Mesenchymal stem cell (in vitro differentiated cells and primary cell): ENCODE measurements at regions not wholly inside any gene's neighbourhood (a gene's known extent, or its start where the extent isn't known, plus 50 kb on each side); places are given as distances from the start of the nearest gene placed in this dataset.
A peak's percentile ranks its signal among the peaks of the same experiment; 100 is the strongest.

Experiments
- DNase-seq: peaks from one replicate; pipeline ENCODE4 v3.0.0-alpha.2; 2013
- H2AFZ ChIP-seq: one replicate; pipeline ENCODE4 v1.6.1; 2013; ENCODE audit warnings: low read depth, mild to moderate bottlenecking, control low read depth, inconsistent platforms, low read length, moderate library complexity
- H2AK5ac ChIP-seq: 2 replicates; pipeline ENCODE4 v1.6.1; 2013; ENCODE audit warnings: low read length, moderate library complexity, mild to moderate bottlenecking, inconsistent platforms; ENCODE audit not compliant: severe bottlenecking
- H2BK120ac ChIP-seq: one replicate; pipeline ENCODE4 v1.6.1; 2013; ENCODE audit warnings: low read depth, mild to moderate bottlenecking, inconsistent platforms, low read length, moderate library complexity
- H2BK12ac ChIP-seq, 2 experiments: one replicate each; pipeline ENCODE4 v1.6.1; 2013; ENCODE audit warnings: inconsistent platforms in 2 of 2, low read length in 2 of 2, mild to moderate bottlenecking in 2 of 2, moderate library complexity in 2 of 2, control low read depth in 1 of 2
- H2BK15ac ChIP-seq: one replicate; pipeline ENCODE4 v1.6.1; 2013; ENCODE audit warnings: mild to moderate bottlenecking, low read depth, inconsistent platforms; ENCODE audit not compliant: poor library complexity, severe bottlenecking
- H2BK5ac ChIP-seq: 2 replicates; pipeline ENCODE4 v1.6.1; 2013; ENCODE audit warnings: low read depth, mild to moderate bottlenecking, low read length, control low read depth, inconsistent platforms; ENCODE audit not compliant: poor library complexity, severe bottlenecking
- H3K14ac ChIP-seq, 2 experiments: one replicate each; pipeline ENCODE4 v1.6.1; 2013; ENCODE audit warnings: inconsistent platforms in 2 of 2, low read length in 2 of 2, control low read depth in 1 of 2, mild to moderate bottlenecking in 1 of 2, moderate library complexity in 1 of 2
- H3K18ac ChIP-seq, 2 experiments: one replicate each; pipeline ENCODE4 v1.6.1; 2013; ENCODE audit warnings: inconsistent platforms in 2 of 2, low read length in 2 of 2, control low read depth in 1 of 2, low read depth in 1 of 2, mild to moderate bottlenecking in 1 of 2
- H3K23ac ChIP-seq, 2 experiments: one replicate each; pipeline ENCODE4 v1.6.1; 2013; ENCODE audit warnings: inconsistent platforms in 2 of 2, low read length in 2 of 2, mild to moderate bottlenecking in 2 of 2, moderate library complexity in 2 of 2, control low read depth in 1 of 2
- H3K27ac ChIP-seq: 2 replicates; pipeline ENCODE4 v1.5.1; 2013; ENCODE audit warnings: mild to moderate bottlenecking, moderate library complexity, low read length, control low read depth, inconsistent platforms; ENCODE audit not compliant: poor library complexity, severe bottlenecking
- H3K27me3 ChIP-seq, 2 experiments: 2 replicates each; pipeline versions ENCODE4 v1.6.1 to v1.7.0; 2013; ENCODE audit warnings: low read length in 2 of 2, mild to moderate bottlenecking in 2 of 2, moderate library complexity in 2 of 2, control low read depth in 1 of 2, inconsistent platforms in 1 of 2; ENCODE audit not compliant: control insufficient read depth in 1 of 2, insufficient read depth in 1 of 2
- H3K36me3 ChIP-seq, 2 experiments: 2 replicates each; pipeline versions ENCODE4 v1.6.1 to v1.7.0; 2013; ENCODE audit warnings: low read length in 2 of 2, control low read depth in 1 of 2, inconsistent platforms in 1 of 2, low read depth in 1 of 2, mild to moderate bottlenecking in 1 of 2; ENCODE audit not compliant: insufficient read depth in 2 of 2, control insufficient read depth in 1 of 2
- H3K4ac ChIP-seq, 2 experiments: one replicate each; pipeline ENCODE4 v1.6.1; 2013; ENCODE audit warnings: inconsistent platforms in 2 of 2, low read length in 2 of 2, mild to moderate bottlenecking in 2 of 2, moderate library complexity in 2 of 2, control low read depth in 1 of 2, low read depth in 1 of 2
- H3K4me1 ChIP-seq: 2 replicates; pipeline ENCODE4 v1.6.1; 2013; ENCODE audit warnings: low read depth, low read length, control low read depth; ENCODE audit not compliant: control insufficient read depth, insufficient read depth
- H3K4me2 ChIP-seq: 2 replicates; pipeline ENCODE4 v1.6.1; 2013; ENCODE audit warnings: low read length, mild to moderate bottlenecking, inconsistent platforms; ENCODE audit not compliant: poor library complexity, severe bottlenecking
- H3K4me3 ChIP-seq, 2 experiments: 2 replicates each; pipeline versions ENCODE4 v1.5.1 to v1.7.0; 2013; ENCODE audit warnings: low read length in 2 of 2, mild to moderate bottlenecking in 2 of 2, control low read depth in 1 of 2, low read depth in 1 of 2; ENCODE audit not compliant: insufficient read depth in 1 of 2
- H3K79me1 ChIP-seq: replicated peaks from 2 replicates; pipeline ENCODE4 v1.6.1; 2013; ENCODE audit warnings: mild to moderate bottlenecking, control low read depth, low read length, inconsistent platforms; ENCODE audit not compliant: poor library complexity, severe bottlenecking
- H3K9ac ChIP-seq: 2 replicates; pipeline ENCODE4 v1.7.0; 2013; ENCODE audit warnings: mild to moderate bottlenecking, low read length, moderate library complexity
- H3K9me3 ChIP-seq: 2 replicates; pipeline ENCODE4 v1.7.0; 2013; ENCODE audit warnings: mild to moderate bottlenecking, low read length; ENCODE audit not compliant: control insufficient read depth
- H4K8ac ChIP-seq: one replicate; pipeline ENCODE4 v1.6.1; 2013; ENCODE audit warnings: inconsistent platforms, mild to moderate bottlenecking, low read length, moderate library complexity
- H4K91ac ChIP-seq: one replicate; pipeline ENCODE4 v1.6.1; 2013; ENCODE audit warnings: mild to moderate bottlenecking, low read length, inconsistent platforms
- WGBS: methylation state at CpG from one replicate; pipeline ENCODE4 v1.1.7; 2013; ENCODE audit warnings: mixed read lengths; 5-methylcytosine and 5-hydroxymethylcytosine counted together

GRCh38 chr11:100459811-100460210, 227.3 kb upstream of the ARHGAP42 start:
- Histone ChIP-seq H4K91ac (no peak overlapping the region), H3K79me1 (no peaks in the 10 kb centered on the region), H3K4me2 (no peak overlapping the region), H3K27ac (no peak overlapping the region), H3K4me1 (no peaks in the 10 kb centered on the region), H3K27me3 (no peaks in the 10 kb centered on the region), H3K36me3 (no peaks in the 10 kb centered on the region), H2AK5ac (no peak overlapping the region), H3K18ac (no peak overlapping the region), H3K9me3 (peaks cover 5% of the 10 kb centered on the region), H2AFZ (no peak overlapping the region), H2BK5ac (no peak overlapping the region), H3K9ac (no peak overlapping the region), H2BK120ac (no peak overlapping the region), H3K4me3 (no peak overlapping the region), H3K14ac (no peak overlapping the region), H2BK15ac (no peak overlapping the region), H3K4ac (no peak overlapping the region), H3K23ac (no peak overlapping the region), H4K8ac (no peak overlapping the region), H2BK12ac (no peak overlapping the region)
- no peak for DNase-seq
- 62% methylated on average over 2 of the region's 3 CpGs for WGBS

- Histone ChIP-seq H3K4me3 (no peak overlapping the region), H3K27me3 (no peaks in the 10 kb centered on the region), H3K23ac (no peak overlapping the region), H2BK15ac (no peak overlapping the region), H4K8ac (no peak overlapping the region), H3K4me2 (no peak overlapping the region), H2BK5ac (no peak overlapping the region), H2AFZ (no peak overlapping the region), H3K36me3 (no peaks in the 10 kb centered on the region), H2BK120ac (no peak overlapping the region), H3K9me3 (peaks cover 5% of the 10 kb centered on the region), H3K4me1 (no peaks in the 10 kb centered on the region), H2BK12ac (no peak overlapping the region), H3K27ac (no peak overlapping the region), H3K14ac (no peak overlapping the region), H4K91ac (no peak overlapping the region), H3K4ac (no peak overlapping the region), H3K18ac (no peak overlapping the region), H3K9ac (no peak overlapping the region), H3K79me1 (no peaks in the 10 kb centered on the region), H2AK5ac (no peak overlapping the region)
- no peak for DNase-seq
- 100% methylated on average over 2 of the region's 3 CpGs for WGBS
Observed at GRCh38 chr11:100460426-100460825, 226.7 kb upstream of the ARHGAP42 start.

GRCh38 chr11:100467821-100468508, 219.1 kb upstream of the ARHGAP42 start:
- Histone ChIP-seq H3K18ac (no peak overlapping the region), H3K27me3 (no peaks in the 10 kb centered on the region)

GRCh38 chr11:100469835-100470234, 217.3 kb upstream of the ARHGAP42 start:
- no peak overlapping the region for H3K4me2 ChIP-seq
- H3K79me1 ChIP-seq, result no peaks in the 10 kb centered on the region
- no peak overlapping the region for H3K4me3 ChIP-seq
- no peak overlapping the region for H3K9ac ChIP-seq
- H3K14ac ChIP-seq, result no peak overlapping the region
- no peak overlapping the region for H3K23ac ChIP-seq
- H2BK5ac ChIP-seq, result no peak overlapping the region
- H3K4me1 ChIP-seq, result no peaks in the 10 kb centered on the region
- H3K36me3 ChIP-seq, result no peaks in the 10 kb centered on the region
- H3K27ac ChIP-seq, result no peak overlapping the region
- no peak overlapping the region for H4K91ac ChIP-seq
- no peak overlapping the region for H4K8ac ChIP-seq
- H2BK12ac ChIP-seq, result no peak overlapping the region
- no peak overlapping the region for H2AFZ ChIP-seq
- H3K9me3 ChIP-seq, result peaks cover 4% of the 10 kb centered on the region
- H3K27me3 ChIP-seq, result no peaks in the 10 kb centered on the region
- DNase-seq, result no peak
- no peak overlapping the region for H3K18ac ChIP-seq
- no peak overlapping the region for H3K4ac ChIP-seq
- 38% methylated on average over 2 of the region's 2 CpGs for WGBS
- no peak overlapping the region for H2BK15ac ChIP-seq
- no peak overlapping the region for H2AK5ac ChIP-seq
- H2BK120ac ChIP-seq, result no peak overlapping the region

More at GRCh38 chr11:100467821-100468508, 219.1 kb upstream of the ARHGAP42 start:
- no peaks in the 10 kb centered on the region for H3K79me1 ChIP-seq
- no peak overlapping the region for H3K9ac ChIP-seq
- peak; percentile 7 for DNase-seq
- no peak overlapping the region for H2AK5ac ChIP-seq
- no peaks in the 10 kb centered on the region for H3K4me1 ChIP-seq
- peaks cover 4% of the 10 kb centered on the region for H3K9me3 ChIP-seq
- 89% methylated on average over 3 of the region's 3 CpGs for WGBS
- no peak overlapping the region for H4K91ac ChIP-seq
- H2BK12ac ChIP-seq, result no peak overlapping the region
- no peak overlapping the region for H4K8ac ChIP-seq
- no peak overlapping the region for H3K27ac ChIP-seq
- H3K4ac ChIP-seq, result no peak overlapping the region
- no peak overlapping the region for H2BK15ac ChIP-seq
- H3K4me3 ChIP-seq, result no peak overlapping the region
- no peak overlapping the region for H2BK5ac ChIP-seq
- no peak overlapping the region for H2BK120ac ChIP-seq
- no peak overlapping the region for H3K4me2 ChIP-seq
- no peak overlapping the region for H2AFZ ChIP-seq
- no peak overlapping the region for H3K23ac ChIP-seq
- H3K14ac ChIP-seq, result no peak overlapping the region
- H3K36me3 ChIP-seq, result no peaks in the 10 kb centered on the region
